ENCODE measurements at regions not wholly inside any gene's neighbourhood (a gene's known extent, or its start where the extent isn't known, plus 50 kb on each side); places are given as distances from the start of the nearest gene placed in this dataset.

GRCh38 chr5:110053824-110054223 lies 364.1 kb downstream of the MAN2A1 start:
- no peaks in the 10 kb centered on the region for H3F3A ChIP-seq (replicated peaks; ENCODE audit: low read depth)
- H3K9me2 ChIP-seq (ENCODE audit: insufficient read depth) = peaks cover 4% of the 10 kb centered on the region; the same call in 1 of the 2 replicates
- no peaks in the 10 kb centered on the region for H3K9me3 Mint-ChIP-seq
- H3K27me3 ChIP-seq (ENCODE audit: insufficient read depth) = no peaks in the 10 kb centered on the region
- H3K4me3 Mint-ChIP-seq = no peak overlapping the region
- no peaks in the 10 kb centered on the region for H3K36me3 Mint-ChIP-seq (ENCODE audit: low read depth)
- peaks cover 36% of the 10 kb centered on the region for H3K4me1 ChIP-seq (ENCODE audit: insufficient read depth)
- H3K4me1 Mint-ChIP-seq = peaks cover 44% of the 10 kb centered on the region
- no peak overlapping the region for H2AFZ ChIP-seq
- ATAC-seq = no peak
- TF ChIP-seq REST (IDR thresholded peaks at IDR 0.05; ENCODE audit: unreplicated experiment) (no peak), EZH2 (IDR thresholded peaks at IDR 0.05; ENCODE audit: low read depth, unreplicated experiment) (no peak), ETS1 (IDR thresholded peaks at IDR 0.05) (no peak), ZNF462 (CRISPR knock-in tag; IDR thresholded peaks at IDR 0.05) (no peak)
- no peaks in the 10 kb centered on the region for H3K79me2 ChIP-seq (replicated peaks; ENCODE audit: insufficient read depth)
- no peak for DNase-seq (ENCODE audit: low spot score)
- no peak overlapping the region for H3K27ac ChIP-seq (ENCODE audit: low read depth)
- H4K20me1 ChIP-seq (replicated peaks; ENCODE audit: insufficient read depth) = no peaks in the 10 kb centered on the region
- no peak overlapping the region for H3K27ac Mint-ChIP-seq
- H3K36me3 ChIP-seq (ENCODE audit: insufficient read depth) = no peaks in the 10 kb centered on the region
- no peak overlapping the region for H3K4me2 ChIP-seq
- H3K4me3 ChIP-seq = no peak overlapping the region
- H3K27me3 Mint-ChIP-seq (ENCODE audit: insufficient read depth, low read depth, poor library complexity) = no peaks in the 10 kb centered on the region

All from GM23338 (cell line).